Neural crest cell (in vitro differentiated cells): ENCODE measurements at regions not wholly inside any gene's neighbourhood (a gene's known extent, or its start where the extent isn't known, plus 50 kb on each side); places are given as distances from the start of the nearest gene placed in this dataset.

ENCODE experiments used
- DNase-seq: peaks from one replicate; pipeline ENCODE4 v3.0.0; 2021; ENCODE audit warnings: low read depth, mixed read lengths, low spot score
- H3K27ac Mint-ChIP-seq: one replicate; pipeline ENCODE4 v1.8.0; 2021; ENCODE audit warnings: mild to moderate bottlenecking, mixed read lengths; ENCODE audit not compliant: unreplicated experiment
- H3K27me3 Mint-ChIP-seq: 2 replicates; pipeline ENCODE4 v1.8.0; 2021; ENCODE audit warnings: low read depth, mild to moderate bottlenecking, mixed read lengths
- H3K36me3 Mint-ChIP-seq: 2 replicates; pipeline ENCODE4 v1.8.0; 2021; ENCODE audit warnings: low read depth, mild to moderate bottlenecking, mixed read lengths
- H3K4me1 Mint-ChIP-seq: 2 replicates; pipeline ENCODE4 v1.8.0; 2021; ENCODE audit warnings: mixed read lengths
- H3K4me3 Mint-ChIP-seq: one replicate; pipeline ENCODE4 v1.8.0; 2021; ENCODE audit warnings: mild to moderate bottlenecking, mixed read lengths
- H3K9me3 Mint-ChIP-seq: 2 replicates; pipeline ENCODE4 v1.8.0; 2021; ENCODE audit warnings: mixed read lengths
- CTCF ChIP-seq: fragments of 200-600 bp; sonication (generic); conservative IDR thresholded peaks from 2 replicates; pipeline ENCODE4 v1.5.0; 2021; ENCODE audit warnings: antibody characterized with exemption, mild to moderate bottlenecking

- no peak for TF ChIP-seq CTCF
- Mint-ChIP-seq H3K27me3 (no peaks in the 10 kb centered on the region), H3K4me1 (peaks cover 11% of the 10 kb centered on the region), H3K9me3 (peaks cover 10% of the 10 kb centered on the region), H3K27ac (no peak overlapping the region), H3K36me3 (peaks cover 6% of the 10 kb centered on the region), H3K4me3 (no peak overlapping the region)
- DNase-seq, result no peak
Observed at GRCh38 chr11:110977661-110978060, 265.4 kb upstream of the ARHGAP20 start.

- no peak for TF ChIP-seq CTCF
- Mint-ChIP-seq H3K4me3 (no peak overlapping the region), H3K9me3 (peaks cover 10% of the 10 kb centered on the region), H3K27ac (no peak overlapping the region), H3K27me3 (no peaks in the 10 kb centered on the region), H3K36me3 (peaks cover 6% of the 10 kb centered on the region), H3K4me1 (peaks cover 16% of the 10 kb centered on the region)
- DNase-seq, result no peak
Observed at GRCh38 chr11:110974731-110975130, 262.5 kb upstream of the ARHGAP20 start.

- Mint-ChIP-seq H3K27me3 (no peaks in the 10 kb centered on the region), H3K27ac (no peak overlapping the region), H3K4me3 (no peak overlapping the region), H3K4me1 (peaks cover 13% of the 10 kb centered on the region), H3K9me3 (peaks cover 6% of the 10 kb centered on the region), H3K36me3 (peaks cover 4% of the 10 kb centered on the region)
- TF ChIP-seq CTCF, result no peak
- no peak for DNase-seq
Observed at GRCh38 chr11:110973401-110973980, 261.3 kb upstream of the ARHGAP20 start.

GRCh38 chr11:110972640-110973039, 260.4 kb upstream of the ARHGAP20 start:
- Mint-ChIP-seq H3K9me3 (peaks cover 3% of the 10 kb centered on the region), H3K27me3 (no peaks in the 10 kb centered on the region), H3K27ac (no peak overlapping the region), H3K4me1 (peaks cover 13% of the 10 kb centered on the region), H3K4me3 (no peak overlapping the region), H3K36me3 (peaks cover 4% of the 10 kb centered on the region)
- no peak for TF ChIP-seq CTCF
- DNase-seq, result no peak

GRCh38 chr11:110972106-110972505, 259.9 kb upstream of the ARHGAP20 start:
- peaks cover 13% of the 10 kb centered on the region for H3K4me1 Mint-ChIP-seq
- DNase-seq, result no peak
- no peak for TF ChIP-seq CTCF
- H3K4me3 Mint-ChIP-seq, result no peak overlapping the region
- no peak overlapping the region for H3K27ac Mint-ChIP-seq
- H3K36me3 Mint-ChIP-seq, result peaks cover 3% of the 10 kb centered on the region
- H3K27me3 Mint-ChIP-seq, result no peaks in the 10 kb centered on the region
- peaks cover 2% of the 10 kb centered on the region for H3K9me3 Mint-ChIP-seq

- H3K4me3 Mint-ChIP-seq, result no peak overlapping the region
- peaks cover 13% of the 10 kb centered on the region for H3K4me1 Mint-ChIP-seq
- no peak for DNase-seq
- TF ChIP-seq CTCF, result no peak
- no peaks in the 10 kb centered on the region for H3K36me3 Mint-ChIP-seq
- H3K9me3 Mint-ChIP-seq, result peaks cover 2% of the 10 kb centered on the region
- no peak overlapping the region for H3K27ac Mint-ChIP-seq
- H3K27me3 Mint-ChIP-seq, result no peaks in the 10 kb centered on the region
Observed at GRCh38 chr11:110971140-110971539, 258.9 kb upstream of the ARHGAP20 start.
